ENCODE measurements at regions not wholly inside any gene's neighbourhood (a gene's known extent, or its start where the extent isn't known, plus 50 kb on each side); places are given as distances from the start of the nearest gene placed in this dataset.

GRCh38 chr6:45808042-45808645 is 207.5 kb downstream of the CLIC5 start:
- Mint-ChIP-seq H3K4me1 (ENCODE audit: low read depth) (peaks cover 6% of the 10 kb centered on the region), H3K27ac (no peak overlapping the region), H3K36me3 (ENCODE audit: insufficient read depth in 2 of 2) (peaks cover 2 to 4% of the 10 kb centered on the region in 2 donors), H3K9me3 (peaks cover 0 to 5% of the 10 kb centered on the region in 2 donors), H3K4me3 (no peak overlapping the region), H3K27me3 (ENCODE audit: low read depth) (peaks cover 25% of the 10 kb centered on the region)
- DNase-seq (no peak), ATAC-seq (replicated peaks in 1 of 2) (peak in 1 of 2 donors; percentile 24)

- DNase-seq, result no peak
- Mint-ChIP-seq H3K36me3 (ENCODE audit: insufficient read depth in 2 of 2) (peaks cover 2 to 4% of the 10 kb centered on the region in 2 donors), H3K4me1 (ENCODE audit: low read depth) (no peaks in the 10 kb centered on the region), H3K4me3 (no peak overlapping the region), H3K9me3 (peaks cover 0 to 3% of the 10 kb centered on the region in 2 donors), H3K27ac (no peak overlapping the region), H3K27me3 (ENCODE audit: low read depth) (peaks cover 19% of the 10 kb centered on the region)
- ATAC-seq (replicated peaks in 1 of 2), result no peak
These were observed 208.2 kb downstream of the CLIC5 start for GRCh38 chr6:45807311-45808041.

- Mint-ChIP-seq H3K27ac (no peak overlapping the region), H3K36me3 (ENCODE audit: insufficient read depth in 2 of 2) (peaks cover 2 to 4% of the 10 kb centered on the region in 2 donors), H3K4me3 (no peak overlapping the region), H3K9me3 (peaks cover 0 to 3% of the 10 kb centered on the region in 2 donors), H3K27me3 (ENCODE audit: low read depth) (peaks cover 7% of the 10 kb centered on the region), H3K4me1 (ENCODE audit: low read depth) (no peaks in the 10 kb centered on the region)
- no peak for ATAC-seq (replicated peaks in 1 of 2)
- no peak for DNase-seq
These were observed 209.5 kb downstream of the CLIC5 start for GRCh38 chr6:45806172-45806571.

- H3K9me3 Mint-ChIP-seq, result peaks cover 0 to 2% of the 10 kb centered on the region in 2 donors
- peaks cover 0 to 6% of the 10 kb centered on the region in 2 donors for H3K36me3 Mint-ChIP-seq (ENCODE audit: insufficient read depth in 2 of 2)
- H3K4me3 Mint-ChIP-seq, result no peak overlapping the region
- H3K27me3 Mint-ChIP-seq (ENCODE audit: low read depth), result peaks cover 7% of the 10 kb centered on the region
- ATAC-seq (replicated peaks in 1 of 2) (no peak), DNase-seq (no peak)
- H3K27ac Mint-ChIP-seq, result no peak overlapping the region
- H3K4me1 Mint-ChIP-seq (ENCODE audit: low read depth), result no peaks in the 10 kb centered on the region
These were observed 212.6 kb downstream of the CLIC5 start for GRCh38 chr6:45803071-45803470.

- ATAC-seq (replicated peaks in 1 of 2) (peak; percentile 85 to 94), DNase-seq (peak; percentile 80 to 85)
- Mint-ChIP-seq H3K27ac (peak overlapping the region; percentile 82), H3K9me3 (peaks cover 0 to 2% of the 10 kb centered on the region in 2 donors), H3K4me1 (ENCODE audit: low read depth) (no peaks in the 10 kb centered on the region), H3K27me3 (ENCODE audit: low read depth) (peaks cover 14% of the 10 kb centered on the region), H3K36me3 (ENCODE audit: insufficient read depth in 2 of 2) (peaks cover 0 to 6% of the 10 kb centered on the region in 2 donors), H3K4me3 (peak overlapping the region; percentile 42 to 59)
These were observed 214.0 kb downstream of the CLIC5 start for GRCh38 chr6:45801471-45802289.

DNA sequence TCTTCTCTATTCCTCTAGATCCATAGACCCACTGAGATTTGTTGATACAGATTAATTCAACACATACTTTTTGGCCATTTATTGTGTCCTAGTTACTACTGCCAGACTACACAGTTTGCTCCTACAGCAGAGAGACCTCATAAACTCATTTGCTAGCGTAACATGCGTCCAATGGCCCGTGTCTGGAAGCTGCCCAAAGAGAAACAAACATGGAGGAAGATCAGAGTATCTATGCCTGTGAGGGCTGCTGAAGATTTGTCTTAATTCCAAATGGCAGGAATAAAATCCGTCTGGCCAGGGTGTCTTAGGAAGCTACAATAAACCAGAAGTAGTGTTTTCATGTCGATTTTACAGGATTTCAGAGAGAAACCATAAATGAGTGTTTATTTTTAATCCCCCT is 214.7 kb downstream of the CLIC5 start:
- DNase-seq, result no peak
- H3K27ac Mint-ChIP-seq, result peak overlapping the region; percentile 82
- peaks cover 14% of the 10 kb centered on the region for H3K27me3 Mint-ChIP-seq (ENCODE audit: low read depth)
- H3K4me3 Mint-ChIP-seq, result peak overlapping the region; percentile 7 to 59
- peaks cover 0 to 2% of the 10 kb centered on the region in 2 donors for H3K9me3 Mint-ChIP-seq
- H3K36me3 Mint-ChIP-seq (ENCODE audit: insufficient read depth in 2 of 2), result peaks cover 0 to 6% of the 10 kb centered on the region in 2 donors
- no peak for ATAC-seq (replicated peaks in 1 of 2)
- peaks cover under 1% of the 10 kb centered on the region for H3K4me1 Mint-ChIP-seq (ENCODE audit: low read depth)

DNA sequence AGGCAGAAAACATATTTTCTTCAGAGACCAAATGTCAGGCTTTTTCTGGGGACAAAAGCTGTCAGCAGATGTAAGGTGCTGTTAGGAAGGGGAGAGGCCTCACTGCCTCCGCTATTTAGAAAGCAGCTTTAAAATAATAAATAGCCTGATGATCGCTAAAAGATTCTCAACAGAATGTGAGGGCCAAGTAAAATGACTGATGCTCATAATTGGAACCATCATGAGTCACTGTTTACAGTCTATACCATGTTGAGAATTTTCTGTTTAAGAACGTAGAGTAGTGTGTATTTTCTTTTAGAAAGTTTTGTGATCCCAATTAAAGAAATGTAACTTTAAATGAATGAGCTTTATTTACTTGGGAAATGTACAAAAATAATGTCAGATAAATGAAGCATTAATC is 220.0 kb downstream of the CLIC5 start:
- Mint-ChIP-seq H3K27me3 (ENCODE audit: low read depth) (peaks cover 21% of the 10 kb centered on the region), H3K4me3 (no peak overlapping the region), H3K9me3 (no peaks in the 10 kb centered on the region), H3K4me1 (ENCODE audit: low read depth) (peaks cover 19% of the 10 kb centered on the region), H3K36me3 (ENCODE audit: insufficient read depth in 2 of 2) (peaks cover 3 to 6% of the 10 kb centered on the region in 2 donors), H3K27ac (no peak overlapping the region)
- DNase-seq, result no peak
- ATAC-seq (replicated peaks in 1 of 2), result no peak

DNA sequence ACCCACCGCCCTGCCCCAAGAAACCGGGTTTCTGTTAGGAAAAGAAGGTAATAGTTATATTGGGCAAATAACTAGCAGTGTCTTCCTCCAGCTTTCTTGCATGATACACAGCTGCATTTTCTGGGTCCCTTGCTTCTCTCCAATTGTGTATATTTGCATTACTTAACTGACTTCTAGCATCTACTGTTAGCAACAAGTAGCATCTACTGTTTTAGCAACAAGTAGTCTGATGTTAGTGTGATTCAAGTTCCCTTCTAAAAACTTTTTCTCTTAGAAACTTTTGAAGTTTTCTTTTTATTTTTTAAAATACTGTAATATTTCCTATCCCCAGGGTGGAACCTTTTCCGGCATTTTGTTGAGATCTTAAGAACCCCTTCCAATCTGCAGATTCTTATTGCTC is 221.2 kb downstream of the CLIC5 start:
- DNase-seq (no peak), ATAC-seq (replicated peaks in 1 of 2) (no peak)
- Mint-ChIP-seq H3K36me3 (ENCODE audit: insufficient read depth in 2 of 2) (peaks cover 0 to 3% of the 10 kb centered on the region in 2 donors), H3K27ac (no peak overlapping the region), H3K9me3 (no peaks in the 10 kb centered on the region), H3K4me1 (ENCODE audit: low read depth) (peaks cover 22% of the 10 kb centered on the region), H3K27me3 (ENCODE audit: low read depth) (peaks cover 21% of the 10 kb centered on the region), H3K4me3 (no peak overlapping the region)

DNA sequence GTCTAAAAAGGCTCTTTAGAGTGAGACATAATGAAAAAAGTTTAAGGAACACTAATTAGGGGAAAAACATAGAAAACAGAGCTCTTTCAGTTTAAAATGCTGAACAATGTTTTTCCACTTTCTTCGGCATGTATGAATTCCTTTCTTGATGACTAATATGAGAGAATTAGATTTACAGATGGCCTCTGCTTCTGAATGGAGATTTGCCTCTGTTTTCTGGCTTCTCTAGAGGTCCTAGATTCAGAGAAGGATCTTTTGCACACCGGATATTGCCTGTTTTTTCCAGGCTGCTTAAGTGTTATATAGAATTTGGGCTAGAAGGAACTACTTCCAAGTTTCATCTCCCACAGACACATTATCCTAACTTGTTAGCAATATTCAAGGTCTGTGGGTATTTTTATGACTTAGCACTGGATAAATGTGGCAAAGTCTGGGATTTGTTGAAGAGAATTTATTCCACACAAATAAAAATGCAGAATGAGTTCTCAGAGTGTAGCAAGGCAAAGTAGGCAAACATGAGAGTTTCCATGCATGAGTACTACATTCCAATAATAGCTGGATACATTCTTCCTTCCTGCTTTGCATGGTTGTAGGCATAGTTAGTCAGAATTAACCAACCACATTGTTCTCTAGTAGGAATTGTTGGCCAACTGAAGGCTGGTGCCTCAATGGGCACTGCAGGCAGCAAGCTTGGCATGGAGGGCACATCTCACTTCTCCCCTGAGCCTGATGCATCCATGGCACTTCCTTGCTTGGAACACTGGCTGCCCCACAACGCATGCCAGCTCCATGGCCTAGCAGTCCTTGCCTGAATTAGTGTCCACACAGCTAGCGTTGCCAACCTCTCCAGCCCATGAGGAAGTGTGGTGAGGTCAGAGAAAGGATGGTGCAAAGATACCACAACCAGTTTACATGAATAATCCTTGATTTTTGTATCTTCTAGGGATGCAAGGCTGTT is 224.2 kb downstream of the CLIC5 start:
- Mint-ChIP-seq H3K27ac (no peak overlapping the region), H3K36me3 (ENCODE audit: insufficient read depth in 2 of 2) (peaks cover 1 to 4% of the 10 kb centered on the region in 2 donors), H3K4me3 (peak overlapping the region in 1 of 2 donors; percentile 29), H3K9me3 (peaks cover 1 to 2% of the 10 kb centered on the region in 2 donors), H3K4me1 (ENCODE audit: low read depth) (peaks cover 22% of the 10 kb centered on the region), H3K27me3 (ENCODE audit: low read depth) (peaks cover 7% of the 10 kb centered on the region)
- DNase-seq, result no peak
- peak in 1 of 2 donors; percentile 30 for ATAC-seq (replicated peaks in 1 of 2)

DNA sequence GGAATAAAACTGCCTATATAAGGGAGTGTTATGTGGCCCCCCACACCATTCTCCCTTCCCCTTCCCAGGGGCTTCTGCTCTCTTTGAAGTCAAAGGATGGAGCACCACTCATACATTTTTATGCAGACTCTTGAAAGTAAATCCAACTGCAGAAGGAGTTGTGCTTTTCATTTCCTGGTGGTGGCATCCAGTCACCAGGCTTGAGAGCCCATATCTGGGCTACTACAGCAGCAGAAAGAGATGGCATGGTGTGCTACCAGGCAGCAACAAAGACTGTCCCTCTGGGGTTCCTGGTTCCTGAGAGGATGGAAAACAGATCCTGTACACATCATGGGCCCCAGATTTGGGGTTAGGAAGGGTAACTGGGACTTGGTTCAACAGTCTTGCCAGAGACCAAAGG is 226.4 kb downstream of the CLIC5 start:
- no peak for ATAC-seq (replicated peaks in 1 of 2)
- no peak overlapping the region for H3K4me3 Mint-ChIP-seq
- DNase-seq, result no peak
- no peaks in the 10 kb centered on the region for H3K27me3 Mint-ChIP-seq (ENCODE audit: low read depth)
- peaks cover 1 to 4% of the 10 kb centered on the region in 2 donors for H3K36me3 Mint-ChIP-seq (ENCODE audit: insufficient read depth in 2 of 2)
- H3K9me3 Mint-ChIP-seq, result peaks cover 1 to 2% of the 10 kb centered on the region in 2 donors
- H3K4me1 Mint-ChIP-seq (ENCODE audit: low read depth), result peaks cover 16% of the 10 kb centered on the region
- no peak overlapping the region for H3K27ac Mint-ChIP-seq

GRCh38 chr6:45787384-45787783 is 228.3 kb downstream of the CLIC5 start:
- H3K4me3 Mint-ChIP-seq, result no peak overlapping the region
- H3K9me3 Mint-ChIP-seq, result peaks cover 1 to 2% of the 10 kb centered on the region in 2 donors
- no peak overlapping the region for H3K27ac Mint-ChIP-seq
- peaks cover 1 to 4% of the 10 kb centered on the region in 2 donors for H3K36me3 Mint-ChIP-seq (ENCODE audit: insufficient read depth in 2 of 2)
- H3K27me3 Mint-ChIP-seq (ENCODE audit: low read depth), result no peaks in the 10 kb centered on the region
- DNase-seq (no peak), ATAC-seq (replicated peaks in 1 of 2) (no peak)
- H3K4me1 Mint-ChIP-seq (ENCODE audit: low read depth), result peaks cover 16% of the 10 kb centered on the region

- H3K4me1 Mint-ChIP-seq (ENCODE audit: low read depth), result peaks cover 10% of the 10 kb centered on the region
- H3K4me3 Mint-ChIP-seq, result no peak overlapping the region
- DNase-seq (no peak), ATAC-seq (replicated peaks in 1 of 2) (no peak)
- peaks cover 1 to 3% of the 10 kb centered on the region in 2 donors for H3K36me3 Mint-ChIP-seq (ENCODE audit: insufficient read depth in 2 of 2)
- no peak overlapping the region for H3K27ac Mint-ChIP-seq
- peaks cover 1 to 2% of the 10 kb centered on the region in 2 donors for H3K9me3 Mint-ChIP-seq
- no peaks in the 10 kb centered on the region for H3K27me3 Mint-ChIP-seq (ENCODE audit: low read depth)
These were observed 229.3 kb downstream of the CLIC5 start for GRCh38 chr6:45786355-45786781.
